SK-N-SH treated with all-trans-retinoic acid at 6 μM for 48 hours (cell line): ENCODE measurements at regions not wholly inside any gene's neighbourhood (a gene's known extent, or its start where the extent isn't known, plus 50 kb on each side); places are given as distances from the start of the nearest gene placed in this dataset.

ENCODE experiments used
- CREB5 ChIP-seq: fragments of 250-450 bp; sonication (Bioruptor Pico); IDR thresholded peaks from 2 replicates; pipeline ENCODE4 v1.5.1; 2020; ENCODE audit warnings: low read depth, mild to moderate bottlenecking, moderate library complexity
- CSDC2 ChIP-seq: fragments of 250-450 bp; sonication (Bioruptor Pico); IDR thresholded peaks from 2 replicates; pipeline ENCODE4 v1.5.0; 2020; ENCODE audit warnings: mild to moderate bottlenecking, moderate library complexity
- GLIS3 ChIP-seq: fragments of 250-450 bp; sonication (Bioruptor Pico); IDR thresholded peaks from 2 replicates; pipeline ENCODE4 v1.5.0; 2020; ENCODE audit warnings: mild to moderate bottlenecking, moderate library complexity
- ISL1 ChIP-seq: fragments of 250-450 bp; sonication (Bioruptor Pico); IDR thresholded peaks from 2 replicates; pipeline ENCODE4 v2.1.2; 2022; ENCODE audit warnings: mild to moderate bottlenecking, moderate library complexity
- PATZ1 ChIP-seq: fragments of 250-450 bp; sonication (Bioruptor Pico); IDR thresholded peaks from 2 replicates; pipeline ENCODE4 v1.8.0; 2020; ENCODE audit warnings: mild to moderate bottlenecking, moderate library complexity, borderline replicate concordance
- POU6F1 ChIP-seq: fragments of 250-450 bp; sonication (Bioruptor Pico); IDR thresholded peaks from 2 replicates; pipeline ENCODE4 v1.8.0; 2021; ENCODE audit warnings: low read depth, mild to moderate bottlenecking, moderate library complexity, borderline replicate concordance
- PPARA ChIP-seq: fragments of 250-450 bp; sonication (Bioruptor Pico); IDR thresholded peaks from 2 replicates; pipeline ENCODE4 v1.5.0; 2020; ENCODE audit warnings: mild to moderate bottlenecking, borderline replicate concordance
- TCF4 ChIP-seq: fragments of 250-450 bp; sonication (Bioruptor Pico); IDR thresholded peaks from 2 replicates; pipeline ENCODE4 v1.8.0; 2021; ENCODE audit warnings: mild to moderate bottlenecking, moderate library complexity, borderline replicate concordance
- ZFP30 ChIP-seq: fragments of 450-650 bp; formaldehyde crosslinking; IDR thresholded peaks from 2 replicates; pipeline ENCODE4 v1.5.0; 2022; ENCODE audit warnings: mild to moderate bottlenecking, moderate library complexity
- ZNF70 ChIP-seq: fragments of 450-650 bp; formaldehyde crosslinking; IDR thresholded peaks from 2 replicates; pipeline ENCODE4 v1.5.0; 2020; ENCODE audit warnings: mild to moderate bottlenecking, moderate library complexity

GRCh38 chr13:31860002-31860401 lies 120.7 kb downstream of the RXFP2 start:
- no peak for TF ChIP-seq PATZ1 (CRISPR knock-in tag)
- no peak for TF ChIP-seq ZNF70 (CRISPR knock-in tag)
- no peak for TF ChIP-seq ZFP30 (CRISPR knock-in tag)
- no peak for TF ChIP-seq GLIS3 (CRISPR knock-in tag)
- TF ChIP-seq CSDC2 = no peak
- TF ChIP-seq ISL1 (CRISPR knock-in tag) = no peak
- TF ChIP-seq TCF4 (CRISPR knock-in tag) = no peak
- no peak for TF ChIP-seq PPARA (CRISPR knock-in tag)
- TF ChIP-seq POU6F1 = no peak
- TF ChIP-seq CREB5 (CRISPR knock-in tag) = no peak
